ENCODE measurements at regions not wholly inside any gene's neighbourhood (a gene's known extent, or its start where the extent isn't known, plus 50 kb on each side); places are given as distances from the start of the nearest gene placed in this dataset.
"Not testable (repeated sequence)": the region's sequence is repeated elsewhere in the genome, so short reads cannot be mapped to it uniquely, and the experiment has no call there.

DNA sequence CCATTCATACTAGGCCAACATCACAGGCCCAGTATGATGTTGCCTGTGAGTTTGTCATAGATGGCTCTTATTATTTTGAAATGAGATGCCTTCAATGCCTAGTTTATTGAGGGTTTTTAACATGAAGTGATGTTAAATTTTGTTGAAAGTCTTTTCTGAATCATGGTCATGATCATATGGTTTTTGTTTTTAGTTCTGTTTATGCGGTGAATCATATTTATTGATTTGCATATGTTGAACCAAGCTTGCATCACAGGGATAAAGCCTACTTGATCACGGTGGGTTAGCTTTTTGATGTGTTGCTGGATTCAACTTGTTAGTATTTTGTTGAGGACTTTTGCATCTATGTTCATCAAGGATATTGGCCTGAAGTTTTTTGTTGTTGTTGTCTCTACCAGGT is 195.8 kb upstream of the FN1 start:
- Histone ChIP-seq H3K4me1 (ENCODE audit: control insufficient read depth in 4 of 4, insufficient read depth in 4 of 4, low read length in 3 of 4) (no peaks in the 10 kb centered on the region), H3K9me3 (ENCODE audit: control insufficient read depth in 4 of 4, low read length in 3 of 4) (peaks cover 0 to 2% (median 1%) of the 10 kb centered on the region in 4 donors), H3K4me3 (ENCODE audit: low read depth in 1 of 3, low read length in 3 of 3) (no peak overlapping the region), H3K27me3 (ENCODE audit: control insufficient read depth in 4 of 4, insufficient read depth in 4 of 4, low read length in 3 of 4) (no peaks in the 10 kb centered on the region), H3K36me3 (ENCODE audit: control insufficient read depth in 4 of 4, insufficient read depth in 3 of 4, low read depth in 1 of 4, low read length in 3 of 4) (no peaks in the 10 kb centered on the region), H3K9ac (ENCODE audit: low read depth in 1 of 2, low read length in 2 of 2) (no peak overlapping the region), H3K27ac (ENCODE audit: low read depth in 1 of 2, low read length in 2 of 2) (no peak overlapping the region)
- 96% methylated on average over 2 of the region's 2 CpGs for WGBS
- no peak for DNase-seq (ENCODE audit: low spot score)
- TF ChIP-seq RXRA (IDR thresholded peaks at IDR 0.05) (no peak), SP1 (IDR thresholded peaks at IDR 0.05) (no peak), FOXA2 (IDR thresholded peaks at IDR 0.05) (no peak), EGR1 (IDR thresholded peaks at IDR 0.05; ENCODE audit: low read depth in 2 of 2) (no peak), NR2F2 (IDR thresholded peaks at IDR 0.05) (no peak), GABPA (IDR thresholded peaks at IDR 0.05 in 1 of 2, conservative IDR thresholded peaks at IDR 0.05 in 1 of 2) (no peak), YY1 (IDR thresholded peaks at IDR 0.05) (no peak), HNF4G (IDR thresholded peaks at IDR 0.05) (no peak), HNF4A (conservative IDR thresholded peaks at IDR 0.05) (no peak), FOXA1 (IDR thresholded peaks at IDR 0.05) (no peak), JUND (IDR thresholded peaks at IDR 0.05) (no peak), RAD21 (IDR thresholded peaks at IDR 0.05) (no peak), TAF1 (conservative IDR thresholded peaks at IDR 0.05) (no peak)
- TF ChIP-seq, protein P1, sequence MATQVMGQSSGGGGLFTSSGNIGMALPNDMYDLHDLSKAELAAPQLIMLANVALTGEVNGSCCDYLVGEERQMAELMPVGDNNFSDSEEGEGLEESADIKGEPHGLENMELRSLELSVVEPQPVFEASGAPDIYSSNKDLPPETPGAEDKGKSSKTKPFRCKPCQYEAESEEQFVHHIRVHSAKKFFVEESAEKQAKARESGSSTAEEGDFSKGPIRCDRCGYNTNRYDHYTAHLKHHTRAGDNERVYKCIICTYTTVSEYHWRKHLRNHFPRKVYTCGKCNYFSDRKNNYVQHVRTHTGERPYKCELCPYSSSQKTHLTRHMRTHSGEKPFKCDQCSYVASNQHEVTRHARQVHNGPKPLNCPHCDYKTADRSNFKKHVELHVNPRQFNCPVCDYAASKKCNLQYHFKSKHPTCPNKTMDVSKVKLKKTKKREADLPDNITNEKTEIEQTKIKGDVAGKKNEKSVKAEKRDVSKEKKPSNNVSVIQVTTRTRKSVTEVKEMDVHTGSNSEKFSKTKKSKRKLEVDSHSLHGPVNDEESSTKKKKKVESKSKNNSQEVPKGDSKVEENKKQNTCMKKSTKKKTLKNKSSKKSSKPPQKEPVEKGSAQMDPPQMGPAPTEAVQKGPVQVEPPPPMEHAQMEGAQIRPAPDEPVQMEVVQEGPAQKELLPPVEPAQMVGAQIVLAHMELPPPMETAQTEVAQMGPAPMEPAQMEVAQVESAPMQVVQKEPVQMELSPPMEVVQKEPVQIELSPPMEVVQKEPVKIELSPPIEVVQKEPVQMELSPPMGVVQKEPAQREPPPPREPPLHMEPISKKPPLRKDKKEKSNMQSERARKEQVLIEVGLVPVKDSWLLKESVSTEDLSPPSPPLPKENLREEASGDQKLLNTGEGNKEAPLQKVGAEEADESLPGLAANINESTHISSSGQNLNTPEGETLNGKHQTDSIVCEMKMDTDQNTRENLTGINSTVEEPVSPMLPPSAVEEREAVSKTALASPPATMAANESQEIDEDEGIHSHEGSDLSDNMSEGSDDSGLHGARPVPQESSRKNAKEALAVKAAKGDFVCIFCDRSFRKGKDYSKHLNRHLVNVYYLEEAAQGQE (IDR thresholded peaks at IDR 0.05): no peak
- TF ChIP-seq, protein P2, sequence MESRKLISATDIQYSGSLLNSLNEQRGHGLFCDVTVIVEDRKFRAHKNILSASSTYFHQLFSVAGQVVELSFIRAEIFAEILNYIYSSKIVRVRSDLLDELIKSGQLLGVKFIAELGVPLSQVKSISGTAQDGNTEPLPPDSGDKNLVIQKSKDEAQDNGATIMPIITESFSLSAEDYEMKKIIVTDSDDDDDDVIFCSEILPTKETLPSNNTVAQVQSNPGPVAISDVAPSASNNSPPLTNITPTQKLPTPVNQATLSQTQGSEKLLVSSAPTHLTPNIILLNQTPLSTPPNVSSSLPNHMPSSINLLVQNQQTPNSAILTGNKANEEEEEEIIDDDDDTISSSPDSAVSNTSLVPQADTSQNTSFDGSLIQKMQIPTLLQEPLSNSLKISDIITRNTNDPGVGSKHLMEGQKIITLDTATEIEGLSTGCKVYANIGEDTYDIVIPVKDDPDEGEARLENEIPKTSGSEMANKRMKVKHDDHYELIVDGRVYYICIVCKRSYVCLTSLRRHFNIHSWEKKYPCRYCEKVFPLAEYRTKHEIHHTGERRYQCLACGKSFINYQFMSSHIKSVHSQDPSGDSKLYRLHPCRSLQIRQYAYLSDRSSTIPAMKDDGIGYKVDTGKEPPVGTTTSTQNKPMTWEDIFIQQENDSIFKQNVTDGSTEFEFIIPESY (IDR thresholded peaks at IDR 0.05): no peak
- TF ChIP-seq, protein P3, sequence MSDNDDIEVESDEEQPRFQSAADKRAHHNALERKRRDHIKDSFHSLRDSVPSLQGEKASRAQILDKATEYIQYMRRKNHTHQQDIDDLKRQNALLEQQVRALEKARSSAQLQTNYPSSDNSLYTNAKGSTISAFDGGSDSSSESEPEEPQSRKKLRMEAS (IDR thresholded peaks at IDR 0.05): no peak
- TF ChIP-seq, protein P4, sequence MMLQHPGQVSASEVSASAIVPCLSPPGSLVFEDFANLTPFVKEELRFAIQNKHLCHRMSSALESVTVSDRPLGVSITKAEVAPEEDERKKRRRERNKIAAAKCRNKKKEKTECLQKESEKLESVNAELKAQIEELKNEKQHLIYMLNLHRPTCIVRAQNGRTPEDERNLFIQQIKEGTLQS (IDR thresholded peaks at IDR 0.05): no peak
- TF ChIP-seq, protein P5, sequence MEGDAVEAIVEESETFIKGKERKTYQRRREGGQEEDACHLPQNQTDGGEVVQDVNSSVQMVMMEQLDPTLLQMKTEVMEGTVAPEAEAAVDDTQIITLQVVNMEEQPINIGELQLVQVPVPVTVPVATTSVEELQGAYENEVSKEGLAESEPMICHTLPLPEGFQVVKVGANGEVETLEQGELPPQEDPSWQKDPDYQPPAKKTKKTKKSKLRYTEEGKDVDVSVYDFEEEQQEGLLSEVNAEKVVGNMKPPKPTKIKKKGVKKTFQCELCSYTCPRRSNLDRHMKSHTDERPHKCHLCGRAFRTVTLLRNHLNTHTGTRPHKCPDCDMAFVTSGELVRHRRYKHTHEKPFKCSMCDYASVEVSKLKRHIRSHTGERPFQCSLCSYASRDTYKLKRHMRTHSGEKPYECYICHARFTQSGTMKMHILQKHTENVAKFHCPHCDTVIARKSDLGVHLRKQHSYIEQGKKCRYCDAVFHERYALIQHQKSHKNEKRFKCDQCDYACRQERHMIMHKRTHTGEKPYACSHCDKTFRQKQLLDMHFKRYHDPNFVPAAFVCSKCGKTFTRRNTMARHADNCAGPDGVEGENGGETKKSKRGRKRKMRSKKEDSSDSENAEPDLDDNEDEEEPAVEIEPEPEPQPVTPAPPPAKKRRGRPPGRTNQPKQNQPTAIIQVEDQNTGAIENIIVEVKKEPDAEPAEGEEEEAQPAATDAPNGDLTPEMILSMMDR (IDR thresholded peaks at IDR 0.05; ENCODE audit: low read depth, low read length, missing input control): no peak

DNA sequence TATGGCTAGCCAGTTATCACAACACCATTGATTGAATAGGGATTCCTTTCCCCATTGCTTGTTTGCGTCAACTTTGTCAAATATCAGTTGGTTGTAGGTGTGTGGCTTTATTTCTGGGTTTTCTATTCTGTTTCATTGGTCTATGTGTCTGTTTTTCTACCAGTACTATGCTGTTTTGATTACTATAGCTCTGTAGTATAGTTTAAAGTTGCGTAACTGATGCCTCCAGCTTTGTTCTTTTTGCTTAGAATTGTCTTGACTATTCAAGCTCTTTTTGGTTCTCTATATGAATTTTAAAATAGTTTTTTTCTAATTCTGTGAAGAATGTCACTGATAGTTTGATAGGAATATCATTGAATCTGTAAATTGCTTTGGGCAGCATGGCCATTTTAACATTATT is 194.9 kb upstream of the FN1 start:
- not testable (repeated sequence) for DNase-seq (ENCODE audit: low spot score)

More for the DNA sequence above, 194.9 kb upstream of the FN1 start:
- H3K9ac ChIP-seq (ENCODE audit: low read depth in 1 of 2, low read length in 2 of 2); H3K9me3 ChIP-seq (ENCODE audit: control insufficient read depth in 4 of 4, low read length in 3 of 4); H3K36me3 ChIP-seq (ENCODE audit: control insufficient read depth in 4 of 4, insufficient read depth in 3 of 4, low read depth in 1 of 4, low read length in 3 of 4); H3K4me3 ChIP-seq (ENCODE audit: low read depth in 1 of 3, low read length in 3 of 3); H3K27me3 ChIP-seq (ENCODE audit: control insufficient read depth in 4 of 4, insufficient read depth in 4 of 4, low read length in 3 of 4); H3K27ac ChIP-seq (ENCODE audit: low read depth in 1 of 2, low read length in 2 of 2); H3K4me1 ChIP-seq (ENCODE audit: control insufficient read depth in 4 of 4, insufficient read depth in 4 of 4, low read length in 3 of 4): not testable (repeated sequence)
- 96% methylated on average over 2 of the region's 2 CpGs for WGBS

Data from liver (tissue), 8 donors.